ACHN (cell line): ENCODE measurements at regions not wholly inside any gene's neighbourhood (a gene's known extent, or its start where the extent isn't known, plus 50 kb on each side); places are given as distances from the start of the nearest gene placed in this dataset.
A peak's percentile ranks its signal among the peaks of the same experiment; 100 is the strongest.
"Not testable (repeated sequence)": the region's sequence is repeated elsewhere in the genome, so short reads cannot be mapped to it uniquely, and the experiment has no call there.

Source experiments
- DNase-seq: peaks from one replicate; pipeline ENCODE4 v3.0.0-alpha.2; 2015
- in situ Hi-C: cut with HindIII; loops from 2 replicates; pipeline ENCODE4 v1.10.0; 2017; ENCODE audit warnings: low sequenced_read_pairs, low pct_ligation_motif_present, low pct_unique_long_range_greater_than_20kb

GRCh38 chrX:63581906-63582305 lies 203.1 kb downstream of the ARHGEF9 start:
- in situ Hi-C loops, result no loop called here

GRCh38 chrX:63581398-63581797 lies 203.6 kb downstream of the ARHGEF9 start:
- no peak for DNase-seq
- in situ Hi-C loops, result no loop called here

More at GRCh38 chrX:63581906-63582305, 203.1 kb downstream of the ARHGEF9 start:
- DNase-seq, result no peak

- in situ Hi-C loops, result no loop called here
- no peak for DNase-seq
Observed at GRCh38 chrX:63576533-63576932, 208.5 kb downstream of the ARHGEF9 start.

GRCh38 chrX:63575700-63576099 lies 209.3 kb downstream of the ARHGEF9 start:
- in situ Hi-C loops, DNase-seq: not testable (repeated sequence)

GRCh38 chrX:63566856-63567255 lies 215.7 kb upstream of the SPIN4 start:
- DNase-seq, result no peak
- in situ Hi-C loops, result no loop called here

GRCh38 chrX:63561425-63561824 lies 210.3 kb upstream of the SPIN4 start:
- DNase-seq, result peak; percentile 0
- in situ Hi-C loops, result no loop called here

- peak; percentile 70 for DNase-seq
- in situ Hi-C loops, result no loop called here
Observed at GRCh38 chrX:63560601-63561218, 209.6 kb upstream of the SPIN4 start.

- DNase-seq, result no peak
- in situ Hi-C loops, result no loop called here
Observed at GRCh38 chrX:63551856-63552255, 200.7 kb upstream of the SPIN4 start.

GRCh38 chrX:63530654-63531053 lies 179.5 kb upstream of the SPIN4 start:
- in situ Hi-C loops, result no loop called here
- DNase-seq, result no peak

- in situ Hi-C loops, result no loop called here
- DNase-seq, result no peak
Observed at GRCh38 chrX:63529961-63530360, 178.8 kb upstream of the SPIN4 start.

GRCh38 chrX:63526863-63527262 lies 175.7 kb upstream of the SPIN4 start:
- in situ Hi-C loops, result no loop called here

GRCh38 chrX:63525491-63525890 lies 174.4 kb upstream of the SPIN4 start:
- DNase-seq, result no peak
- in situ Hi-C loops, result no loop called here

More at GRCh38 chrX:63526863-63527262, 175.7 kb upstream of the SPIN4 start:
- no peak for DNase-seq

GRCh38 chrX:63519368-63519767 lies 168.2 kb upstream of the SPIN4 start:
- in situ Hi-C loops, DNase-seq: not testable (repeated sequence)

- DNase-seq, result no peak
- in situ Hi-C loops, result no loop called here
Observed at GRCh38 chrX:63514569-63515080, 163.5 kb upstream of the SPIN4 start.

GRCh38 chrX:63513825-63514568 lies 162.9 kb upstream of the SPIN4 start:
- DNase-seq, result no peak
- in situ Hi-C loops, result no loop called here

- DNase-seq, result no peak
- in situ Hi-C loops, result no loop called here
Observed at GRCh38 chrX:63511361-63511760, 160.2 kb upstream of the SPIN4 start.

GRCh38 chrX:63508668-63509067 lies 157.5 kb upstream of the SPIN4 start:
- in situ Hi-C loops, result no loop called here
- DNase-seq, result no peak

- peak; percentile 24 for DNase-seq
- in situ Hi-C loops, result no loop called here
Observed at GRCh38 chrX:63506320-63506719, 155.2 kb upstream of the SPIN4 start.

GRCh38 chrX:63503541-63503940 lies 152.4 kb upstream of the SPIN4 start:
- in situ Hi-C loops, result no loop called here
- peak; percentile 35 for DNase-seq
